Ishikawa (cell line): ENCODE measurements at regions not wholly inside any gene's neighbourhood (a gene's known extent, or its start where the extent isn't known, plus 50 kb on each side); places are given as distances from the start of the nearest gene placed in this dataset.

Source experiments
- CEBPB ChIP-seq: IDR thresholded peaks from 2 replicates; pipeline ENCODE4 v1.6.1; 2012
- CREB1 ChIP-seq: IDR thresholded peaks from 2 replicates; pipeline ENCODE4 v1.6.1; 2012; ENCODE audit warnings: low read depth
- EGR1 ChIP-seq: IDR thresholded peaks from 2 replicates; pipeline ENCODE4 v1.6.1; 2012
- EP300 ChIP-seq: IDR thresholded peaks from 2 replicates; pipeline ENCODE4 v1.6.1; 2012; ENCODE audit warnings: borderline replicate concordance
- FOXM1 ChIP-seq: IDR thresholded peaks from 2 replicates; pipeline ENCODE4 v1.6.1; 2012; ENCODE audit warnings: low read depth, borderline replicate concordance
- NFIC ChIP-seq: IDR thresholded peaks from 2 replicates; pipeline ENCODE4 v1.6.1; 2012
- RAD21 ChIP-seq: IDR thresholded peaks from 2 replicates; pipeline ENCODE4 v1.6.1; 2012; ENCODE audit warnings: low read depth
- REST ChIP-seq: IDR thresholded peaks from 2 replicates; pipeline ENCODE4 v1.6.1; 2012; ENCODE audit warnings: low read depth, mild to moderate bottlenecking
- TAF1 ChIP-seq: IDR thresholded peaks from 2 replicates; pipeline ENCODE4 v1.6.1; 2012; ENCODE audit warnings: low read depth, mild to moderate bottlenecking
- TCF12 ChIP-seq: IDR thresholded peaks from 2 replicates; pipeline ENCODE4 v1.6.1; 2012; ENCODE audit warnings: low read depth
- TEAD4 ChIP-seq: IDR thresholded peaks from 2 replicates; pipeline ENCODE4 v1.6.1; 2012
- USF1 ChIP-seq: IDR thresholded peaks from 2 replicates; pipeline ENCODE4 v1.6.1; 2012
- YY1 ChIP-seq: IDR thresholded peaks from 2 replicates; pipeline ENCODE4 v1.6.1; 2012; ENCODE audit warnings: low read depth
- ZBTB7A ChIP-seq: IDR thresholded peaks from 2 replicates; pipeline ENCODE4 v1.6.1; 2012; ENCODE audit warnings: low read depth
- TF ChIP-seq, protein P1 (sequence below): IDR thresholded peaks from 2 replicates; pipeline ENCODE4 v1.6.1; 2012

GRCh38 chrX:34546366-34546765 lies 110.7 kb downstream of the TMEM47 start:
- no peak for TF ChIP-seq FOXM1
- no peak for TF ChIP-seq TAF1
- no peak for TF ChIP-seq TEAD4
- no peak for TF ChIP-seq CREB1
- no peak for TF ChIP-seq YY1
- no peak for TF ChIP-seq RAD21
- TF ChIP-seq, protein P1, sequence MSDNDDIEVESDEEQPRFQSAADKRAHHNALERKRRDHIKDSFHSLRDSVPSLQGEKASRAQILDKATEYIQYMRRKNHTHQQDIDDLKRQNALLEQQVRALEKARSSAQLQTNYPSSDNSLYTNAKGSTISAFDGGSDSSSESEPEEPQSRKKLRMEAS: no peak
- no peak for TF ChIP-seq EGR1
- TF ChIP-seq CEBPB: no peak
- no peak for TF ChIP-seq ZBTB7A

- no peak for TF ChIP-seq TEAD4
- TF ChIP-seq CREB1: no peak
- TF ChIP-seq, protein P1: no peak
- no peak for TF ChIP-seq CEBPB
- no peak for TF ChIP-seq REST
- TF ChIP-seq NFIC: no peak
Measured at GRCh38 chrX:34528081-34528480, 129.0 kb downstream of the TMEM47 start.

DNA sequence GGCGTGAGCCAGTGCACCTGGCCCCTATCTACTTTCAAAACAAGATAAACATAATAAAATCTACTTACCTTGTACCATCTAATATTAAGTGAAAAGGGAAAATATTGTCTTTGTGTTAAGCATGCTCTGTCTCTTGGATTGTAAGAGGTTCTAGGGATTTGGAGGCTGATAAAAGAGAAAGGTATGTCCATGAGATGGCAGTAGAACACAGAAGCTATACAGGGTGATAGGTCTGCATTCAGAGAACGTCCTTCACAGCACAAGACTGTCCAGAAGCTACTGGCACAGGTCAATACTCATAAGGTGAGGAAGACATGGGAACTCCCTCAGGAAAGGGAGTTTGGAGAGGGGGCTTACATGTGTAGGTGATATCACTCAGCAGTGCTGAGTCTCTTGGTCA lies 135.5 kb downstream of the TMEM47 start:
- TF ChIP-seq RAD21 (peak; percentile 17; the same call in 1 of the 2 replicates), NFIC (no peak), CREB1 (no peak), REST (no peak)

GRCh38 chrX:34509394-34509793 lies 147.7 kb downstream of the TMEM47 start:
- TF ChIP-seq EGR1 (no peak), TCF12 (no peak), CREB1 (no peak), ZBTB7A (no peak), TEAD4 (no peak), USF1 (no peak), EP300 (no peak)

- TF ChIP-seq EP300: no peak
Measured at GRCh38 chrX:34503119-34503518, 154.0 kb downstream of the TMEM47 start.

DNA sequence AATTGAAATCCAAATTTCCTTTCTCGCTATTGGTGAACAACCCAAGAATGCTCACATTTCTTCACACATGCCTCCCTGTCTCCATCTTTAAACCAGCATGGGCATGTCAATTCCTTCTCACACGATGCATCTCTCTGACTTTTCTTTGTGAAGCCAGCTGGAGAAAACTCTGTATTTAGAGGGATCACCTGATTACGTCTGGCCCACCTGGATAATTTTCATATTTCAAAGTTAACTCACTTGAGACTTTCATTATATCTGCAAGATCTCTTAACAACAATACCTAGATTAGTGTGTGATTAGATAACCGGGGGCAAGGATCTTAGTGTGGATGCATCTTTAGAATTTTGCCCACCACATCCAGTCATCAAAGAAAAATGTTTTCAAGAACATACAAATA lies 164.0 kb downstream of the TMEM47 start:
- no peak for TF ChIP-seq REST
- TF ChIP-seq, protein P1: no peak
- TF ChIP-seq CEBPB: no peak
- TF ChIP-seq TAF1: no peak
- TF ChIP-seq RAD21: no peak
